GM18907 (cell line): ENCODE measurements at regions not wholly inside any gene's neighbourhood (a gene's known extent, or its start where the extent isn't known, plus 50 kb on each side); places are given as distances from the start of the nearest gene placed in this dataset.
"Not testable (repeated sequence)": the region's sequence is repeated elsewhere in the genome, so short reads cannot be mapped to it uniquely, and the experiment has no call there.

ENCODE experiments used
- ATAC-seq: cut with Tn5 transposase; IDR thresholded peaks from one replicate; pipeline ENCODE4 v1.9.1; 2021; ENCODE audit warnings: mild to moderate bottlenecking, moderate library complexity; ENCODE audit not compliant: unreplicated experiment

DNA sequence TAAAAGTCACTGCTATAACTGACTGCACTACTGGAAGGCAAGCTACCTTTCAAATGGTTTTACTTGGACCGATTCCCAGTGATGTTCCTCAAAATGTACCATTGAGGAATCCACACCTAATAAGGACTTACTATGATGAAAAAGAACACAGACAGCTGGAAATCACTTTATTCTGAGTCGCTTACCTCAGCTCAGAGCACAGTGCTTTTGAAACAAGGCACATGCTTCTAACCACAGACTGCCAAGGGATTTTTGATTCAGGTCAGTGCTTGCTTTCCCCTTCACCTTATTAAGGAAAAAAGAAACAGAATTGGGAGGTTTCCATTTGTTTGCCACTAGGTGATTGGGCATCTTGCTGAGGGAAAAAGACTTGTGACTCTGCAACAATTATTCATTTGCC lies 707.5 kb upstream of the FSHR start:
- ATAC-seq, result no peak

DNA sequence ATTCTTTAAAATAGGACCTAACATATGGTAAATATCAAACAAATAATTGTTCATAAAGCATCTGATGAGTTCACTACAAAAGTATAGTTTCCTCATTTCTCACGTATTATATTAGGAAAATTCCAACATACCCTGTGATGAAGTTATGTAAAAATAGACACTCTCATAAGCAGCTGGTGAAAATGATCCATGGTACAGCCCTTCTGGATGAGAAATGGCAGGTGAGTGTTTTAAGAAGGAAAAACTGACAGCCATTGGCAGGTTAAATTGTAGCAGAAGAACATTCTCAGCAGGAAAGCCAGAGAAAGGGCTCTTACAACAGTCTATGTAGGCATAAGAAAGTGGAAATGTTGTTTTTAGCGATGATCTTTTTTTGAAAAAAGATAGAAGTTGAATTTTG lies 706.5 kb upstream of the FSHR start:
- no peak for ATAC-seq

DNA sequence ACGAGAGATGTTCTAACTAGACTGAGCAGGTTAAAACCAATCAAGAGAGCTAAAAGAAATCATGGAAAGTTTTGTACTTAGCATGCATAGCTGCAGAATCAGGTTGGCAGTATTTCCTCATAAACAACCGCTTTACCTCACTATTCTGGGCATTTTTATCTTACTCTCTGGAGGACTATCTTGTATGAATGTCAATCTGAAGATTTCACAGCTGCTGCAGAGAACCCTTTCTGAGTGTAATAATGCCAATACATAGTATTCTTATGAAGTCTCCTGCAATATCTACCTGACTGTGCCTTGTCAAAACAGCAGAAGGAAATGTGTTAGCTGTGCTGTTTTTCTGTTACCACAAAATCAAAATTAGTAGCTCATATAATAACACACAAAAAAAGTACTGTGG lies 705.9 kb upstream of the FSHR start:
- no peak for ATAC-seq

DNA sequence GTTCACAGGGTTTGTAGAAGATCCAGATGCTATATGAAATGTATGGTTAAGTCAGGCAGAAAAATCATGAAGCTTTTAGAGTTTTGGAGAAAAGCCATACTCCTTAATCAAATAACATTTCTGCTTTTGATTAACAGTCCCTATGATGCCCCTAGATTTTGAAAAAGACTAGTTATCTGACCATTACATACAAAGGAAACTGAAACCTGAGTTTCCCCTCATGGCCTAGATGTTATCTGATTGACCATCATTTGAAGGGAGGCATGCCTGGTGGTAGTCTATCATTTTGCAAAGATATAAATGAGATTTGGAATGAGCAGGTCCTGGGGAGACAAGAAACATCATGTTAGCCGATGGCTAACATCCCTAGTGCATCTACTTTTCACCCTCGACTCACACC lies 704.3 kb upstream of the FSHR start:
- no peak for ATAC-seq

DNA sequence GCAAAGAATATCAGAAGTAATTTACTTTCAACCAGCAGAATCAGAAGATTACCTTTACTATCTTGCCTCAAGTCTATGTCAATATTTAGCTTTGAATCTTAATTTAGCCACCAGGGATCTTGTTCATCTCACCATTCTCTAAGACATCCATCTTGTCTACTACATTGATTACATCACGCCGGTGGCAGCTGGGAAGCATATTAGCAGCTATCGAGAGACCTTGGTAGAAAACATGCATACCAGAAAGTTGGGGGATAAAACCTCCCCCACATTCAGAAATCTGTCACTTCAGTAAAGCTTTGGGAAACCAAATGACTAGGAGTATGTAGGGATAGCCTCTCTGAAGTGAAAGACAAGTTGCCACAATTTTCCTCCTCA lies 703.8 kb upstream of the FSHR start:
- ATAC-seq, result no peak

DNA sequence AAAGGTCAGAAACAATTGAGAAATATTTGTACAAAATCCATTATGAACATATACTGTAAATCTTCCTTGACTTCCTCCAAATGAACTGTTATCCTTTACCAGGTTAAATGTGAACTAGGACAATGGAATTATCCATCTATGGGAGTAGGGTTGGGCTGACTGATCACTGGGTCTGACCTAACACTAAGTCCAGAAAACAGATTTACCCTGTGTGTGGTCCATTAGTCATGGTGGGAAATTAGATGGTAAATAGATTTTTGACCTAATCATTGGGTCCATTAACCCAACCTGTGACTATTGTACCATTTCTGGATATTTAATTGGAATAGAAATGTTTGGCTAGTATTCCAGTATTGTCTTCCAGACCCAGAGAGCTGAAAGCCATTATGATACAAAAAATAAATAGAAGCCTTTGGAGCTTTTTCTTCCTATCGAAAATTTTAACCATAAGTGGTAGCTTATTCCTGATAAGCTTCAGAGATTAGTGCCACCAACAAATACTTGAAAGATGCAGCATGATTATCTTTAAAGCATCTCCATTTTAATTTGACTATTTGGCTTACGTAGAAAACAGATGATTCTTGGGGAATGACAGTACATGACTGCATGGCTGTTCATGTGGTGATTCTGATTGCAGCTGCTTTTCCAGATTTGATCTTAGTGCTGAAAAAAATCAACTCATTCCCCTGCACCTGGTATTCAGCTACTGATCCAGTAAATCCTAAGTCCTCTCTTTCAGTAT lies 703.2 kb upstream of the FSHR start:
- no peak for ATAC-seq

DNA sequence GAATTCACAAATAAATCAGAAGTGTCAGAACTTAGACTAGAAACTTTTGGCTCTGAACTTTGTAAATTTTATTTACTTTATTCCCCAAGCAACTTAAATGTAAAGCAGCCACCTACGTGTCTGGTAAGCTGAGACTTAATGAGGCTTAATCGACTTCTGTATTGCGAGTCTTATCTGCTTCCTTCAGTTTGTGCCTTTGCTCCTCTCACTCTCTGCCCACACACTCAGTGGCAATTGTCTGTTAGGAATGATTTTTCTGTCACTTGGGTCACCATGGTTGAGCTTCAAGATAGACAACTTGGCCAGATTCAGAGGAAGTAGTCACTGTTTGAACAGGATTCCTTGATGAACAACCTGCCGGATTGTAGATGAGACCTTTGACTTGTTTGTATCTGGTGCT lies 691.4 kb upstream of the FSHR start:
- ATAC-seq, result no peak

DNA sequence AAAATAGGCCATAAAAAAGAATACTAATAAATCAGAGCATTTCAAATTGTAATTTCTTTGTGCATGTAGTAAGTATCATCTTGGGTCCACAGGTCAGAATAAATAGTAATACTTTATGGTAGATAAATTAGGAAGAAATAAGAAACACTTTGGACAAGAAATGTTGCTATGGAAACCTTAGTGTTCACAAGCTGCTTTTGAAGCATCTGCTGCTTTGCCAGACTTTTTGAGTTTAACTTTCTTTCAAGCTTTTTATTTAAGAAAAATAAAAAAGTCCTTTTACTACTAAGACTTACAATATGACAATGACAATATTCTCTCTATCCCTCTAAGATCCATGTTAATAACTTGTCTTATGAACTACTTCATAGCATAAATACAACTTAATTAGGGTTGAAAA lies 690.7 kb upstream of the FSHR start:
- ATAC-seq, result no peak

DNA sequence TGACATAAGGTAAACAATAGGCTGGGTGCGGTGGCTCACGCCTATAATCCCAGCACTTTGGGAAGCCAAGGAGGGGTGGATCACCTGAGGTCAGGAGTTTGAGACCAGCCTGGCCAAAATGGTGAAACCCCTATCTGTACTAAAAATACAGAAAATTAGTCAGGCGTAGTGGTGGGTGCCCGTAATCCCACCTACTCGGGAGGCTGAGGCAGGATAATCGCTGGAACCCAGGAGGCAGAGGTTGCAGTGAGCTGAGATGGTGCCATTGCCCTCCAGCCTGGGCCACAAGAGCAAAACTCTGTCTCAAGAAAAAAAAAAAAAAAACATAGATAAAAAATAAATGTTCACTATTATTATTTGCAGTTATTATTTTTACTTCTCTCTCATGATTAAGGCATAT lies 689.8 kb upstream of the FSHR start:
- ATAC-seq, result not testable (repeated sequence)

DNA sequence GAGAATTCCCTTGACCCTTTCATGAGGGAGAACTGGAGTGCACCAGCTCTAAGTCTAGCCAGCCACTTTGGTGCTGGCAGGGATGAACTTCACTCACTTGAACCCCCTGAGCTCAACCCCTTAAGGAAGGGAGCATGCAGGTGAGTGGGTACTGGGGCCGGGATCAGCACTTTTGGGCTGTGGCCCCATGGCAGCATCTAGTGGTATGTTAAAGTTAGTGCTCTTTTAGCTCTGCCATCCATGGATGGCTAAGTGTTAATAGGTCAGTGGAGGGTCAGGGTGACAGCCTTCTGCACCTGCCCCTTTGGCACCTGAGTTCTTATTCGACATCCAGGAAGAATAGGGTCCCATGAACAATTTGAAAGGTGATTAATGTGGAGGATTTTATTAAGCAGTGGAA lies 689.0 kb upstream of the FSHR start:
- no peak for ATAC-seq

DNA sequence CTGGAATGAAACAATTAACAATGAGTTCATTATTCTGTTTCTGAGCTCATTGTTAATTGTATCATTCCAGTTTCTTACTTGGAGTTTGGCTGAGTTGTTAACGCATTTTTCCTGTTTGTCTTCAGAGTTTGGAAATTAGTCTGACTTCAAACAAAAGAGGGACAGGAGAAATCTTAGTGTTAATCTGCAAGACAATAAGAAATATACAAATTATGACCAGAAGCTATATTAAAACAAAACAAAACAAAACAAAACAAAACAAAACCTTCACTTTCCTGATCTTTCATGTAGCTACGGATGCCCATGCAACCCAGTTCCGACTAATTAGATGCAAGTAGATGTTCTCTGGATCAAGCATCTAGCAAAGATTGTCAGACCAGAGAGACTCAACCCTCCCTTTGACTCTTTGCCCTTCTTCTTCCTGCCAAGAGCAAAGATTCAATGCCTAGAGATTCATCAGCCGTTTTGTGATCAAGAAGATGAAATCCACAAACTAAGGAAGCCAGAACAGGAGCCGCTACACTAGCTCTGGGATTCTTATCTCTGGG lies 686.2 kb upstream of the FSHR start:
- no peak for ATAC-seq

DNA sequence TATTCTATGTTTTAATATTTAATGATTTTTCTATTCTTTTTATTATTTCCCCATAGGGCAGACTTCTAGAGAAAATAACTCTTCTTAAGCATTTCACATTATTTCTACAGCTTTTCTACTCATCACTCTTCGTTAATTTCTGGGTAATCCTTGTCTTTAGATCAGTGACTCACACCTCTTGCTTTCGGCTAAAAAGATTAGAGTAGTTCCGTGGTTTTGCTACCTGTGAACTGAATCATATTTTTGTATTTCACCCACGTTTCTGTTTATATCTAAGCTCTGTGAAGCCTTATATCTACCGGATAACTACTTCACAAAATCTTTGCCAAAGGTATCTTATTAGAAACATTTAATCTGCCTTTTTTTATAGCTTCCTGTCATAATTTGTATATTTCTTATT lies 685.5 kb upstream of the FSHR start:
- no peak for ATAC-seq

DNA sequence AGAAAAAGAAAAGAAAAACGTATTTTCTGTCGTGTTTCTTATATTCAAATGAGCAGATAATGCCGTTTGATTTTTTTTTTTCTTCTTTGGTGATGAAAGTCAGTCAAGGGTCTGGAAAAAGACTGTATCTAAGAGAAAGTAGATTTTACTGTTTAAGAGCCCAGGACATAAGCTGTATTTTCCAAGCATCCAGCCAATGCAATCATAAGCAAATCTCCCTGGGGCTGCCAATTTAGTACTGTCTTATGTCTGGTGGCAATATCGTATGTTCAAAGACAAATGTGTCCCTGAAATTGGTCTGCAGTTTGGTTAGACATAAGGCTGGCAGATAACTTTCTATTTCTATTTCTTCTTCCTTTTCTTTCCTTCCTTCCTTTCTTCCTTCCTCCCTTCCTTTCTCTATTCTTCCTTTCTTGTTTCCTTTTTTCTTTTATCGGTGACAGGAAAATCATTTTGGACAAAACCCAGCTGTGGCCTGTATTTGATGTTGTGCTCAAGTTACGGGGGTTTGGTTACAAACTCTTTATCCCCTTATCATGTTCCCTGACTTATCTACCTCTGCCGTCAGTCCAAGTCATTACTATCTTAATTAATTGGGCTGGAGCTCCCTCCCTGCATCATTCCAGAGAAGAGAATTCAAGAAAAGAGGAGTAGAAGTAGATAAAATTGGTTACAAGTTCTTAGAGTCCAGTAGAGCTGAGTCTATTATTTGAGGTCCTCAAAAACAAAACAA lies 683.4 kb upstream of the FSHR start:
- ATAC-seq, result no peak

DNA sequence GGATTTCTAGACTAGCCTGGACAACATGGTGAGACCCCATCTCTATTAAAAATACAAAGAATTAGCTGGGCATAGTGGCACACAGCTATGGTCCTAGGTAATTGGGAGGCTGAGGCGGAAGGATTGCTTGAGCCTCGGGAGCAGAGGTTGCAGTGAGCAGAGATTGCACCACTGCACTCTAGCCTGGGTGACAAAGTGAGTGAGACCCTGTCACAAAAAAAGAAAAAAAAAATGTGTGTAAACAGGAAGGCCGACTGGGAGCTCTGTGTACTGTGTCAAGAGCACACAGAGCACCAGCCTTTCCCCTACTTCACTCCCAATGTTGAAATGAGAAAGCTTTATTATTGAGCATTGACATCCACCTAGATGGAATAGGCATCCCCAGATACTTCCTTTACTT lies 681.7 kb upstream of the FSHR start:
- ATAC-seq, result no peak

DNA sequence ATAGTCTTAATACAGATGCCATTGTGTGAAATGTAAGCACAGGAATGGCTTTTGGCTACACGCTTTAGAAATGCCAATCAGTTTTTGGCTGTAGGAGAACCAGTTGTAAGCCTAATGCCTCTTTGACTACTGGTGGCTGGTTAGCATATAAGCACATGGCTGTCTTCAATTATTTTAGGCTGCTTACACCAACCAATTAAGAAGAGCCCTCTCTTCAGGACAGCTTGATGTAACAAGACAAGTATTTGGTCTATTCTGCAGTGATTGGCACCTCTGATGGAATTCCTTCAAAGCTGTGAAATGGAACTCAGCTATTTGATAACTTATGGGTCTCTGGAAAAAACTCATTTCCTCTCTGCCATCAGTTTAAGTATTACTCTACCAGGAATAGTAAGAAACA lies 680.1 kb upstream of the FSHR start:
- ATAC-seq, result no peak

DNA sequence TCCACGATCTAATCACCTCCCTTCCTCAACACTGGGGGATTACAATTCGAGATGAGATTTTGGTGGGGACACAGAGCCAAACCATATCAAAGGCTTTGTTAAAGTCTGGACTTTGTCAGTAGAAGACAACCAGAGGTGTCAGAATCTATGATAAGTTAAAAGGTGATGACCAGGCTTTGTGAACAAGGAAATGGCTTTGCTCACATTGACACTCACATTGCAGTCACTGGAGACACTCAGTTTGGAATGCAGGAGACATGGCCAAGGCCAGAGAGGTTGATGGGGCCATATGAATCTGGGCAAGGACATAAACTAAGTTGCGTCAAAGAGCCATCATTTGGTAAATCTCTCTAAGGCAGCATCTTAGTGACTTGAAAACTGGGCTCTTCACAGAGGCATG lies 678.2 kb upstream of the FSHR start:
- no peak for ATAC-seq

DNA sequence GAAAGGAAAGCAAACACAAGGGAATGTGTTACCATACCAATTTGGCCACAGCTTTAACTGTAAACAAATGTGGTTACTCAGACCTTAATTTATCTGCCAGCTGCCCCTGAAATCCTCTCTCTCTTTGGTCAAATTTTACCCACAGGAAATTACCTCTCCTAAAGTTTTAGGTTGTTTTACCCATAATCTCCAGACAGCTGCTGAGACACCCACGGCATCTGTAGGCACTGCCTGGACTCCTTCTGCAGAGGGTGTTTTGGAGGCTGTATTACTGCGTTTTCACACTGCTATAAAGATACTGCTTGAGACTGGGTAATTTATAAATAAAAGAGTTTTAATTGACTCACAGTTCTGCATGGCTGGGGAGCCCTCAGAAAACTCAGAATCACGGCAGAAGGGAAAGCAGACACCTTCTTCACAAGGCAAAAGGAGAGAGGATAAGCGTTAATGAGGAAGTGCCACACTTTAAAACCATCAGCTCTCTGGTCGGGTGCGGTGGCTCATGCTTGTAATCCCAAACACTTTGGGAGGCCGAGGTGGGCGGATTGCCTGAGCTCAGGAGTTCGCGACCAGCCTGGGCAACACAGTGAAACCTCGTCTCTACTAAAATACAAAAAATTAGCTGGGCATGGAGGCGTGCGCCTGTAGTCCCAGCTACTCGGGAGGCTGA lies 677.5 kb upstream of the FSHR start:
- no peak for ATAC-seq

DNA sequence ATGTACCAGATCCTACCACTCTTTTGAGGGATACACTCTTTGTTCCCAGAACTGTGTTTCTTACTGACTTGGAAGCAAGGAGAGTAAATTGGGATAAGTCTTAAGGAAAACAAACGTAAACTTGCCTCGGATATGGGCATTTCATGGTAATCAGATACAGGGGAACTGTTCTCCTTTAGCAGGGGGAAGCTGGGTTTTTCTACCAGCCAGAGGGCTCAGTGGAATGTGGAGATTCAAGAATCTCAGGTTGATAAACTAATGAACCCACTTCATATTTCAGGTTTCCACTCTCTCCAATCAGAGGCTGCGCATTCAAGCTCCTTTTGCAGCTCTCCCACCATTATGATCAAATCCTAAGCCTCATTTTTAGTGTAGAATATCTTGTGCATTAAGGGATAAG lies 676.5 kb upstream of the FSHR start:
- no peak for ATAC-seq

DNA sequence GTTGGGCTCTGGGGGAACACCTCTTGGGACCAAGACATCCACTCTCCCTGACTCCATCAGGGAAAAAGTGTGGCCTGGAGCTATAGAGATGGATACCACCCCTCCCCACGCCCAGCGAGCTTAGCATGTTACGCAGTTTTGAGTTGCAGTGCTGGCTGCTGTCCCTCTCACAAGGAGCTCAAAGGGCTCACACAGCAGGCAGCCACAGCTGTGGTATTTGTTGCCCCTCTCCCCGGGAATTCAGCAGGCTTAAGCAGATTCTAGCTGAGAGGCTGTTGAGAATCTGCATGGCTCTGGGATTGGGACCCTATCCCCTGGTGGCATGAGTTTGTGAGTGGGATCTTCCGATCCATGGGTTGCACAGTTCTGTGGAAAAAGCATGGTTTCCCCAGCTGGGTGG lies 673.1 kb upstream of the FSHR start:
- ATAC-seq, result no peak

DNA sequence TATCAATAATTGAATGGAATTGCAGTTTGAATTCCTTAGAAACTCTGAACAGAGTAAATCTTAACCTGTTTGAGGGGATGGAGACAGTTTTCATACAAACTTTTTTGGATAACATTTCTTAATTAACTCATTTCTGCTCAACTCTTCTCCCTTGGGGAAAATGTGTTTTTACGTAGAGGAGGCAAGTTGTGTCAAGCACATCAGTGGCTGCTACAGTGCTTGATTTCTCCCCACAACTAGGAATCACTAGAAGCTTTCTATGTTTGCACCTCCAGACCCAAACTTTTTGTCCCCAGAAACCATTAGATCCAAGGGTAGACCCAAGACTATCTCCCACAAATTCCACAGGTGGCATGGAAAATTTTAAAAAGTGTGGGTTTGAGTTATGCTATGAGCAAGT lies 658.9 kb upstream of the FSHR start:
- no peak for ATAC-seq

DNA sequence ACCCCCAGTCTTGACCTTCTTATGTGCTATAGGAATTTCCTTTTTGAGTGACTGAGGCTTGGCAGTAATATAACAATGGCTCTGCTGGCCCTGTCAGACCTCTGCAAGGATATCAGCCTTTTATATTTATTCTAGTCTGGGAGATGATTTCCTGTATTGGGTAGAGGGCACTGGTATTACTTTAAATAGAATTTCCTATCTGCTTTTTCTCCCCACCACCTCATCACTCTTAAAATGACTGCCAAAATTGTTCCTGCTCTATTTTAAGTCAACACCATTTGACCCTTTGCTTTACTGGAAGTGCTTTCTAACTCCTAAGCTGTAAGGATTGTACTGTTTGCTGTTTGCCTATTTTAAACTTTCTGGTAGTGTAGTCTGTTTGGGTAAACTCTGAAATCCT lies 658.4 kb upstream of the FSHR start:
- no peak for ATAC-seq

DNA sequence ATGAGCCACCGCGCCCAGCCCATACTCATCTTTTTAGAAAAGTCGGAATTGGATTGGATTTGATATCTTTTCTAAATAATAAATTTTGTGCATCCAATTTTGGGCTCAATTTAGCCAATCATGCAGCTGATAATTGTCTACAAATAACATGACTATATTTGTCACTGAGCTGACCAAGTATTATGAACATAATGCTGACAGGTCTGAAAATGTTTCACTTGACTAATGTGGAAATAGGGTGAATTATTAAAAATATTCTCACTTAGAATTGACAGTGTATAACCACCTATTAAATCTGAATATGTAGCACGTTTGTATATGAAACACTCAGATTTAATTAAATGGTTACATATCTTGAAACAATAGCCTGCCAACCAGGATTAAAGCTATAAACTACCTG lies 657.2 kb upstream of the FSHR start:
- no peak for ATAC-seq
